Fibroblast of skin of back (primary cell): ENCODE measurements at regions not wholly inside any gene's neighbourhood (a gene's known extent, or its start where the extent isn't known, plus 50 kb on each side); places are given as distances from the start of the nearest gene placed in this dataset.

Experiments
- DNase-seq: peaks from one replicate; pipeline ENCODE4 v3.0.0-alpha.2; 2013

DNA sequence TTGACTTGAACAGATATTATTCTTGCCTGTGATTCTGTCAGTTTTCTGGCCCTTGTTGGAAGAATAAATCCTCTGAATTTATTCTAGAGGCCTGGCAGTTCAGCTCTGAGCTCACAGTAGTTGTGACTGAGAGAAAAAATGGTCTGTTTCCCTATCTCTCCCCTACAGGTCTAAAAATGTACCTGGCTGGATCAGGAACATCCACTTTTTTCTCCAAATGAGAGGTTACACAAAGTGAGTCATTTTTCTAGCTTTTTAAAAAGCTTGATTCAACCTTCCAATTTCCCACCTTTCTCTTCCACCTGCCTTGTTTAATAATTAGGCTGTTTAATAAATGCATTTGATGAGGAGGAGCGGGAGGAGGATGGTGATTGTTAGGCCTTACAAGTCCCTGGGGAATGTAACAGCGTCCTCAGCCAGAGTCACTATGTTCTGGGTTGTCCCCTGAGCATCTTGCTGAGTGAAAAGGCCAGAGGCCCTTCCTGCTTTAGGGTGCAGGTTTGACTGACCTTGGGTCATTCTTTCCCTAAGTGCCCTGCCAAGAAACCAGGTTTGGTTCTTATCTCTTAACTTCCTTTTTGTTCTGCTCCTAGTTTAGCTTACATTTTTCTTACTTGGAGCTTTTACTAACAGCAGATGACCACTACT, 91.7 kb upstream of the FUT8 start:
- no peak for DNase-seq

GRCh38 chr14:65321370-65321875, 91.1 kb upstream of the FUT8 start:
- DNase-seq: no peak

DNA sequence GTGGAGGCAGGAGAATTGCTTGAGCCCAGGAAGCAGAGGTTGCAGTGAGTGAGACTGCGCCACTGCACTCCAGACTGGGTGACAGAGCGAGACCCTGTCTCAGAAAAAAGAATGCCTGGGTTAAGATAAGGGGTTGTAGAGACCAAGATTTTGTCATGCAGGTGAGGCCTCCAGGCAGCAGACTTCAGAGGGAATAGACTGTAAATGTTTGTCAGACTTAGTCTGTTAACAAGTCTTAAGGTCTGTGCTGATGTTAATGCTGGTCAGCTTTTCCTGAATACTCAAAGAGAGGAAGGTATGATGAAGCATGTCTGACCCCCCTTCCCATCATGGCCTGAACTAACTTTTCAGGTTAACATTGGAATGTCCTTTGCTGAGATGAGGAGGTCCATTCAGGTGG, 83.0 kb upstream of the FUT8 start:
- no peak for DNase-seq

DNA sequence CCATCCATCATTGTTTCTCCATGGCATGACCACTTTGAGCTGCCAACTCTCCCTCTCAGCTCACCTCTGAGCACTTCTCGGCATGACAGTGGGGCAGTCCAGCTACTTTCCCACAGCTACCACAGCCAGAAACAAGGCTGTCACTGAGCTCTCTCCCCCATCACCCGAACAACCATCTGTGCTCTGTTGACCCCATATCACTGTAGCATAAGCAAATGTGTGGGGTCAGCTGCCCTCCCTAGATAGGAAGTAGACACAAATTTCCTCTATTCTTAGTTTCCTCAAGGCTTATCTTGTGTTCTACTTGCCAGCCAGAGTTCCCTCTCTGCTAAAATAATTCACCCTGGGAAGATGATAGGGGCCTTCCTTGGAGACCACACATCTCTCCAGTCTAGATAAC, 82.6 kb upstream of the FUT8 start:
- DNase-seq: no peak

GRCh38 chr14:65330416-65330815, 82.1 kb upstream of the FUT8 start:
- DNase-seq: no peak

DNA sequence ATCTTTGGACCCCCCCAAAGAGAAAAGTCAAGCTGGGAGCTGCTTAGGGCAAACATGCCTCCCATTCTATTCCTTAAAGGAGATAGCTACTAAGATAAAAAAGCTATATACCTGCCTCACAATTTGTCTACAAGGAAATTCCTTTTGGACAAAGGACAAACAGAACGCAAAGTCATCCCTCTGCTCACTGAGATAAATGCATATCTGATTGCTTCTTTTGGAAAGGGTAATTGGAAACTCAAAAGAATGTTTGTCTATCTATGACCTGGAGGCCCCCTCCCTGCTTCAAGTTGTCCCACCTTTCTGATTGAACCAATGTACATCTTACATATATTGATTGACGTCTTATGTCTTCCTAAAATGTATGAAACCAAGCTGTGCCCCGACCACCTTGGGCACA, 80.9 kb upstream of the FUT8 start:
- no peak for DNase-seq

GRCh38 chr14:65332141-65332871, 80.2 kb upstream of the FUT8 start:
- peak; percentile 43 for DNase-seq

DNA sequence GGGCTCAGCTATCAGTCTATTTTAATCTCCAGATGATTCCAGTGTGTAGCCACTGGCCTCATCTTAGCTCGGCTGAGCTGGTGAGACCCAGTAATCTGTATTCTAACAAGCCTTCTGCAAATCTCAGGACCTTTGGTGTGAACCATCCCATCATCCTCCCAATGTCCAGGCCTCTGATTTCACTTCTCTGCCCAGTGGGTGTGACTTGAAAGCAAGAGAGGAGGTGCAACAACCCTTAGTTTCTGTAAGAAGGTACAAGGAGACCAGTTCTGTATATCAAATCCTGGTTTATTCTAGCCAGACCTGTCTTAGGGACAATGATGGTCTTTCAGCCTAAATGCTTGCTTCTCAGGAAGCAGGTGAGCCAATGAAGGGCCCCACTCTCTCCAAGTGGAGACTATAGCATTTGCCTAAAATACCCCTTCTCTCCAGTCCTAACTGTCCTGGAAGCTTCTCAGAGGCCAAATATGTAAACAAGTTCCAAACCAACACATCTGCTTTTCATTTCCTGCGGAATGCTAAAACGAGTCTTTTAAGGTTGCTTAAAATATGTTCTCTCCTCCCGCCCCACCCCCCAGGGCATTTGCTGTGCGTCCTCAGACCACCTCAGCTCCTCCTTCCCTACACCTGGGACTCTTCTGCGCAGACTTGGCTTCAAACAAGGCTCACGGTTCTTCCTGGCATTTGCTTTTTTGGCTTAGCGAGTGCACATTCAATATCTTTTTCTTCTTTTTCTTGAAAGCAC, 78.4 kb upstream of the FUT8 start:
- peak; percentile 88 for DNase-seq

GRCh38 chr14:65334765-65335410, 77.6 kb upstream of the FUT8 start:
- no peak for DNase-seq

- no peak for DNase-seq
Measured at GRCh38 chr14:65335411-65335947, 77.1 kb upstream of the FUT8 start.

DNA sequence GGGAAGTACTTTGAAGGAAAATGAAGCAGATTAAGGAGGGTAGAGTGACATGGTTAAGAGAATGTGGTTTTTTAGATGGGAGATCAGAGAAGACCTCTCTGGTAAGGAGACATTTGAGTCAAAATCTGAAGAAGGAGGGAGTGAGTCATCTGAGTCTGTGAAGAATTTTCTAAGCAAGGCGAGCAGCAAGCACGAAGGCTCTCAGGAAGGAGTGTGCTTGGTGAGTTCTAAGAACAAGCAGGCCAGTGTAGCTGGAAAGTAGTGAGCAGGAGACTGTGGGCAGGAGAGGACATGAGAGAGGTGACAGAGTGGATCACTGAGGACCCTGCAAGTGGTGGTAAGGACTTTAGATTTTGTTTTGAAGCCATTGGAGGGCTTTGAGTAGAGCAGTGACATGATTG, 76.3 kb upstream of the FUT8 start:
- peak; percentile 74 for DNase-seq

DNA sequence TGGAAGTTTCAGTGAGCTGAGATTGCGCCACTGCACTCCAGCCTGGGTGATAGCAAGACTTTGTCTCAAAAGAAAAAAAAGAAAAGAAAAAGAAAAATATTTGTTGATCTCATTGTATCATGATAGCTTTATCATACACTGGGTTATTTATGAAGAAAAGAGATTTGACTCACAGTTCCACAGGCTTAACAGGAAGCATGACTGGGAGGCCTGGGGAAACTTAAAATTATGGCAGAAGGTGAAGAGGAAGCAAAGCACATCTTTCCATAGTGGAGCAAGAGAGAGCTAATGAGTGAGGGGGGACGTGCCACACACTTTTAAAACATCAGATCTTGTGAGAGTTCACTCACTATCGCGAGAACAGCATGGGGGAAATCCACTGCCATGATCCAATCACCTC, 72.7 kb upstream of the FUT8 start:
- no peak for DNase-seq

GRCh38 chr14:65344011-65344410, 68.5 kb upstream of the FUT8 start:
- no peak for DNase-seq

GRCh38 chr14:65345266-65345665, 67.3 kb upstream of the FUT8 start:
- DNase-seq: no peak

- no peak for DNase-seq
Measured at GRCh38 chr14:65346474-65346873, 66.1 kb upstream of the FUT8 start.

GRCh38 chr14:65346895-65347294, 65.6 kb upstream of the FUT8 start:
- no peak for DNase-seq

DNA sequence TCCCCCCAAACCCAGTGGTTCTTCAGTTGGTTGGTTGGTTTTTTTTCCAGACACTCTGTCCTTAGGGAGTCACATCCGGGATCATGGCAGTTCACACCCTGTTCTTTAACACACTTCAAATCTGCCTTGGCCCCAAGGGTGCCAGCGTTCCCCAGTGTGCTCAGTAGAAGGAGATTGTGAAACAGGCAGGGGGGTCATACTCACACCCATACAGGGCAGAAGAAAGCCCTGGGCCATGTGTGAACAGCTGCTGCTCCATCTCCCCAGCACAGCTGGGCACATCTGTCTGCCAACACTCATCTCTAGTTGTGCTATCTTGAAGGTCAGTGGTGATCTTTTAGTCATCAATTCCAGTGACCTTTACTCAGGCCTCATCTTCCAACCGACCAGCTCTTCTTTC, 64.4 kb upstream of the FUT8 start:
- DNase-seq: no peak

- no peak for DNase-seq
Measured at GRCh38 chr14:65349100-65349499, 63.4 kb upstream of the FUT8 start.

GRCh38 chr14:65351493-65352194, 60.9 kb upstream of the FUT8 start:
- no peak for DNase-seq

GRCh38 chr14:65352964-65353530, 59.5 kb upstream of the FUT8 start:
- DNase-seq: no peak

- no peak for DNase-seq
Measured at GRCh38 chr14:65354131-65354530, 58.4 kb upstream of the FUT8 start.

DNA sequence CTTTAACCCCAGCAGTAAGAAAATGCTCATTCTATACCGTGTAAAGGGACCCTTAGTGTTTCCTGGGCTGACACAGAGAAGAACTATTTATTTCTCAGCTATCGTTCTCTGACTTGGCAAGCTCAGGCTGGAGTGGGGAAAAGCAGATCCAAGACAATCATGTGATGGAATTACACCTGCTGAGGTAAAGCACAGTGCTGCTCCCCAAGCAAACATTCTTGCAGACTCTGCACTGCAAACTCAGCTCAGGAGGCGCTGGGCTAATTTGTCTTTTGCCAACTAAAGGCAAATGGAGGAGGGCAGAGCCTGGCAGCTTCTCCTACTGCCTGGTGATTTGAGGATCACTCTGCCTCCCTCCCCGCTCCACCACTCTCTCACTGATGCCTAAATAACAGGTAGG, 57.8 kb upstream of the FUT8 start:
- no peak for DNase-seq
